GM10248 (cell line): ENCODE measurements at regions not wholly inside any gene's neighbourhood (a gene's known extent, or its start where the extent isn't known, plus 50 kb on each side); places are given as distances from the start of the nearest gene placed in this dataset.

Experiments
- CTCF ChIA-PET: fragments of 300-600 bp; sonication (Branson Sonifier 250); formaldehyde crosslinking; extraction: SDS; loops from one replicate; lab custom pipeline; 2021; ENCODE audit warnings: antibody characterized with exemption; lab: Yijun Ruan, JAX
- POLR2A ChIA-PET: fragments of 350-650 bp; sonication (Branson Sonifier 250); formaldehyde crosslinking; extraction: SDS; loops from one replicate; lab custom pipeline; 2020; ENCODE audit warnings: antibody characterized with exemption; lab: Yijun Ruan, JAX
- DNase-seq: peaks from one replicate; pipeline ENCODE4 v3.0.0; 2012; ENCODE audit errors: extremely low spot score
- TF ChIP-seq, protein P1 (sequence below): IDR thresholded peaks from 2 replicates; pipeline ENCODE4 v1.5.1; 2012; ENCODE audit warnings: mild to moderate bottlenecking, low read depth; ENCODE audit errors: extremely low read depth, missing control alignments, control extremely low read depth

DNA sequence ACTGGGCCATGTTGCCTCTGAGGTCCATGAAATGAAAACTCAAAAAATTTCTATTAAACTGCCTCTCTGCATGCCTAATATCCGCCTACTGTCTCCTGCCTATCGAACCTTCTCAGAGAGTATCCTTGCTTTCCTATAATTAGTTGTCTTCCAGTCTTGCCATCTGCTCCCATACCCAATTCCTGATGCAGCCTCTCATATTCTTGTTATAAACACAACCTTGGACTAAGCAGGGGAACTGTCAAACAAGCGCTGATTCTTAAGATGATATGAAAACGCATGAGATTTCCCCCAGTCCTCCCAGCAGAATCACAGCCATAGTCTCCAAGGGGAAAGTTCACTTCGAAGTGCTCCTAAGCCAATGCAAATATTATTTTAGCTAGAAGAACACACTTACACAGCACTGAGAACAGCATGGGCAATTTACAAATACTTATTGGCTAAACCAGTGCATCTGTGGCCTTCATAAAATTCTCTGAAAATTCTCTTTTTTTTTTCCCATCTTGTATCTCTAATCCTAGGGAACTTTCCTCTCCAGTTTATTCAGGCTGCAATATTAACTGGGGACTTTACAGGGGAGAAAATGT lies 471.6 kb downstream of the MBD2 start:
- TF ChIP-seq, protein P1, sequence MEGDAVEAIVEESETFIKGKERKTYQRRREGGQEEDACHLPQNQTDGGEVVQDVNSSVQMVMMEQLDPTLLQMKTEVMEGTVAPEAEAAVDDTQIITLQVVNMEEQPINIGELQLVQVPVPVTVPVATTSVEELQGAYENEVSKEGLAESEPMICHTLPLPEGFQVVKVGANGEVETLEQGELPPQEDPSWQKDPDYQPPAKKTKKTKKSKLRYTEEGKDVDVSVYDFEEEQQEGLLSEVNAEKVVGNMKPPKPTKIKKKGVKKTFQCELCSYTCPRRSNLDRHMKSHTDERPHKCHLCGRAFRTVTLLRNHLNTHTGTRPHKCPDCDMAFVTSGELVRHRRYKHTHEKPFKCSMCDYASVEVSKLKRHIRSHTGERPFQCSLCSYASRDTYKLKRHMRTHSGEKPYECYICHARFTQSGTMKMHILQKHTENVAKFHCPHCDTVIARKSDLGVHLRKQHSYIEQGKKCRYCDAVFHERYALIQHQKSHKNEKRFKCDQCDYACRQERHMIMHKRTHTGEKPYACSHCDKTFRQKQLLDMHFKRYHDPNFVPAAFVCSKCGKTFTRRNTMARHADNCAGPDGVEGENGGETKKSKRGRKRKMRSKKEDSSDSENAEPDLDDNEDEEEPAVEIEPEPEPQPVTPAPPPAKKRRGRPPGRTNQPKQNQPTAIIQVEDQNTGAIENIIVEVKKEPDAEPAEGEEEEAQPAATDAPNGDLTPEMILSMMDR = no peak
- POLR2A ChIA-PET = no interaction called here
- DNase-seq = no peak
- CTCF ChIA-PET = no interaction called here

DNA sequence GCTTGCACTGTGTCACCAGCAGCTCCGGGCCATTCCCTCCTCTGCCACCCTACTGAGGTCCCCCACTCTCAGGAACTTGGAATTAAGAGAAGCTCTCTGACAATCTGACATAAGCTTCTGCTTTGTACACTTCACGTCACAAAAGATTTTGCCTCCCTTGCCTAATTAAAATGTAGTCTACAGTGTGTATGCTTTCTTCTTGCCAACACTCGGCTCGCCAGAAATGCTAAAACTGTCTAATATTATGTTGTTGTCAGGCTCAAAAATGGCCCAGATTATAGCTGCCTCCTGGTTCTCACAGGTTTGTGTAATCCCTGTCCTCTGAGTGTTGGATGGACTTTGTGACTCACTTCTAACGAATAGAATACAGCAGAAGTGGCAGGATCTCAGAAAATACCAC lies 474.7 kb downstream of the MBD2 start:
- POLR2A ChIA-PET = no interaction called here
- TF ChIP-seq, protein P1 = no peak
- DNase-seq = no peak
- CTCF ChIA-PET = interaction anchor here (1.1 kb wide), 1 partner anchor 16 kb away, joined by 3 read pairs; no protein-coding TSS in a partner anchor

- TF ChIP-seq, protein P1 = no peak
- DNase-seq = no peak
- CTCF ChIA-PET = no interaction called here
- POLR2A ChIA-PET = no interaction called here
Observed at GRCh38 chr18:53747663-53748160, 476.8 kb downstream of the MBD2 start.

DNA sequence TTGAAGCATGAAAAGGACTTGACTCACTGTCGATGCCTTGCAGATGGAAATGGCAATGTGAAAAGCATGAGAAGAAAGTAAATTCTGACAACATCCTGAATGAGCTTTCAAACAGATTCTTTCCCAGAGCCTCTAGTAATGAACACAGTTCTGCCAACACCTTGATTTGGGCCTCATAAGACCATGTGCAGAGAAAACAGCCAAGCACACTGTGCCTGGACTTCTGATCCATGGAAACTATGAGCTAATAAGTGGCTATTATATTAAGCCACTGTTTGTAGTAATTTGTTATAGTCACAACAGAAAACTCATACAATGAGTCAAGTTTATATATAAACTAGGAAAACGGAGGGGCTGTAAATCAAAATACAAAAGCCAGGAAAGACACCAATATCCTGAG lies 477.3 kb downstream of the MBD2 start:
- TF ChIP-seq, protein P1 = no peak
- POLR2A ChIA-PET = no interaction called here
- DNase-seq = no peak
- CTCF ChIA-PET = no interaction called here

DNA sequence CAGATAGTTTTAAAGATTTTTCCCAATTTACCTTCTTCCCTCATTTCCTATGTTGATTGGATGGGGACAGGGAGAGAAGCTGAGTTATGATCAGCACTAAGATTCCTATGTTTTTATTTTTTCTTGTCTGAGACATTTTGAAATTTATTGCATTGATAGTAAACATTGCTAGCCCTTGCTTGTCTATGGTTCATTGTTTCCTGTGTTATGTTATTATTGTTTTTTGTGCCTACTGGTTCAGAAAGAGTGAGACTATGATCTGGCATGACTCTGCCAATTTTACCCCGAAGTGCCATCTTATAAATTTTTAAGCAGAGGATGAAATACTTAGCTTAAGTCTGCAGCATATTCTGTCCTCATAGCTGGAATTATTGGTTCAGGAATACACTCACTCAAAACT lies 478.5 kb downstream of the MBD2 start:
- ChIA-PET CTCF (no interaction called here), POLR2A (no interaction called here)
- DNase-seq = no peak
- TF ChIP-seq, protein P1 = no peak

DNA sequence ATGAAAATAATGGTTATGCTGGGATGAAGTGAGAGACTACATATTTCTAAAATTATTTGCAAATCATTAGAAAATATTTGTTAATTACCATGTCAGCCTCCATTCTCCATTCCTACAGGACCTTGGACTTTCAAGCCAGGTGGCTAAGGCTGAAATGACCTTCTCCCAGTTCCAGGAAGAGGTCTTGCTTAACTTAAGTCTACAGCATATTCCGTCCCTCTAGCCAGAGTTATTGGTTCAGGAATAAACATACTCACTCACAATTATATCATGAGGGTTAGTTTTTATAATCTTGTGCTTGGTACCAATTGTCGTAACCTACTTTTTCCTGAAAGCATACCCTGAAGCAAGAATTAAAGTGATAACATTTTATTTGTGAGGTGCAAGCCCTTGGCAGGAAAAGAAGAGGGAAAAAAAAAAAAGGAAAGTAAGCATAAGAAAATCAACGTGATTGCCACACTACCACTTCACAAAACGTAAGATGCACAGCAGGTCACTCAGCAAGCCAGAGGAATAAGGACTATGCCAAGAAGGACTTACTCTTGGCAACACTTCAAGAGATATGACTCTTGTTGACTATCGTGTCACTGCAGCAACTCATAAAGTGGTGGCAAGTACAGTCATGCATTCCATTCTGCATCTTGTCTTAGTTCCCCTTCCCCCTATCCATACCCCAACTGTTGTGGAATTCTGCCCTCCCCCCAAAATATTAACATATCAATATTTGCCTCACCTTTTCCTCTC lies 479.1 kb downstream of the MBD2 start:
- no peak for DNase-seq
- TF ChIP-seq, protein P1 = no peak
- POLR2A ChIA-PET = no interaction called here
- CTCF ChIA-PET = no interaction called here
